ENCODE measurements at regions not wholly inside any gene's neighbourhood (a gene's known extent, or its start where the extent isn't known, plus 50 kb on each side); places are given as distances from the start of the nearest gene placed in this dataset.

GRCh38 chr5:4022056-4022670 is 426.5 kb downstream of the IRX1 start:
- DNase-seq (ENCODE audit: extremely low spot score) = no peak
- Histone ChIP-seq H3K9me3 (no peaks in the 10 kb centered on the region), H3K36me3 (no peaks in the 10 kb centered on the region), H3K27ac (replicated peaks in 1 of 4) (no peak overlapping the region), H3K4me3 (no peak overlapping the region), H3K27me3 (no peaks in the 10 kb centered on the region), H3K4me1 (peaks cover 0 to 16% (median 9%) of the 10 kb centered on the region in 4 donors)
- WGBS = 84% methylated on average over 13 of the region's 19 CpGs
- no peak for TF ChIP-seq EP300 (IDR thresholded peaks at IDR 0.05)
- no peak for TF ChIP-seq POLR2AphosphoS5 (IDR thresholded peaks at IDR 0.05)
- TF ChIP-seq POLR2A (IDR thresholded peaks at IDR 0.05; ENCODE audit: low read depth) = no peak
- no peak for TF ChIP-seq CTCF (IDR thresholded peaks at IDR 0.05)
- intact Hi-C loops (cut with DNase I) = no loop called here

- no peak for DNase-seq (ENCODE audit: extremely low spot score)
- no peak overlapping the region for H3K27ac ChIP-seq (replicated peaks in 1 of 4)
- no peaks in the 10 kb centered on the region for H3K9me3 ChIP-seq
- 72% methylated on average over 23 of the region's 23 CpGs for WGBS
- no peak overlapping the region for H3K4me3 ChIP-seq
- peaks cover 0 to 19% (median 12%) of the 10 kb centered on the region in 4 donors for H3K4me1 ChIP-seq
- intact Hi-C loops (cut with DNase I) = no loop called here
- no peaks in the 10 kb centered on the region for H3K36me3 ChIP-seq
- no peaks in the 10 kb centered on the region for H3K27me3 ChIP-seq
- no peak for TF ChIP-seq POLR2AphosphoS5 (IDR thresholded peaks at IDR 0.05)
- TF ChIP-seq CTCF (IDR thresholded peaks at IDR 0.05) = no peak
- TF ChIP-seq POLR2A (IDR thresholded peaks at IDR 0.05; ENCODE audit: low read depth) = no peak
- no peak for TF ChIP-seq EP300 (IDR thresholded peaks at IDR 0.05)
These were observed 427.6 kb downstream of the IRX1 start for GRCh38 chr5:4023091-4023752.

DNA sequence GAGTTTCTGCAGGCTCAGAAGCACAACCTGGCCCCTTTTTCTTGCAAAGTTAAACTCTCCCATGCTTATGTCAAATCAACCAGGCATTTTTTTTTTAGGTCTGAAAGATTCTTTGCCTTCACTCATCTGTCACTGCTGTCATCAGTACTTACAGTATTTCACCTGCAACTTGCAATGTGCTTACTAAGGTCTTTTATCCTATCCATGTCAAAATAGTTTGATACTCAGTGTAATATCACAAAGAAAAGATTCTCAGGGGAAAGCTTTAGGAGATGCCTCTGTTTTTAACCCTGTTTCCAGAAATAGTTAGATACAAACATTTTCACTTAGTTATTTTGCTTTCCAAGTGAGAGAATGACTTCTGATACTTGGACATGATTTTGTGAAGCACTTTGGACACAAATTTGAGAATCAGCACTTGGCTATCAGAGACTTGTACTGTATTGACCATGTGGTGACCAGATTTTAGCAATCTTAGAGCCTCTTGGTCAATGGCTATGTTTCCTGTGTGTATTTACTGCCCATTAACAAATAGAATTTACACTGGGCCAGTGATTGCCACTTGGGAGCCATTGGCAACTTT is 428.2 kb downstream of the IRX1 start:
- H3K9me3 ChIP-seq = no peaks in the 10 kb centered on the region
- no peak for TF ChIP-seq CTCF (IDR thresholded peaks at IDR 0.05)
- TF ChIP-seq POLR2AphosphoS5 (IDR thresholded peaks at IDR 0.05) = no peak
- TF ChIP-seq POLR2A (IDR thresholded peaks at IDR 0.05; ENCODE audit: low read depth) = no peak
- TF ChIP-seq EP300 (IDR thresholded peaks at IDR 0.05) = no peak
- no peak overlapping the region for H3K4me3 ChIP-seq
- DNase-seq (ENCODE audit: extremely low spot score) = no peak
- H3K4me1 ChIP-seq = peaks cover 0 to 19% (median 12%) of the 10 kb centered on the region in 4 donors
- intact Hi-C loops (cut with DNase I) = no loop called here
- H3K27me3 ChIP-seq = no peaks in the 10 kb centered on the region
- no peaks in the 10 kb centered on the region for H3K36me3 ChIP-seq
- no peak overlapping the region for H3K27ac ChIP-seq (replicated peaks in 1 of 4)

GRCh38 chr5:4027088-4027734 is 431.6 kb downstream of the IRX1 start:
- Histone ChIP-seq H3K27ac (replicated peaks in 1 of 4) (no peak overlapping the region), H3K36me3 (no peaks in the 10 kb centered on the region), H3K4me3 (no peak overlapping the region), H3K9me3 (no peaks in the 10 kb centered on the region), H3K4me1 (peaks cover 0 to 9% (median 4%) of the 10 kb centered on the region in 4 donors), H3K27me3 (no peaks in the 10 kb centered on the region)
- DNase-seq (ENCODE audit: extremely low spot score) = no peak
- 62% methylated on average over 17 of the region's 17 CpGs for WGBS
- TF ChIP-seq CTCF (IDR thresholded peaks at IDR 0.05) = no peak
- no peak for TF ChIP-seq POLR2AphosphoS5 (IDR thresholded peaks at IDR 0.05)
- no peak for TF ChIP-seq POLR2A (IDR thresholded peaks at IDR 0.05; ENCODE audit: low read depth)
- intact Hi-C loops (cut with DNase I) = no loop called here
